GM10266 (cell line): ENCODE measurements at regions not wholly inside any gene's neighbourhood (a gene's known extent, or its start where the extent isn't known, plus 50 kb on each side); places are given as distances from the start of the nearest gene placed in this dataset.

Experiments used
- DNase-seq: peaks from one replicate; pipeline ENCODE4 v3.0.0; 2012; ENCODE audit errors: extremely low spot score
- CTCF ChIP-seq: IDR thresholded peaks from 2 replicates; pipeline ENCODE4 v1.5.1; 2012; ENCODE audit warnings: mild to moderate bottlenecking, low read depth; ENCODE audit not compliant: control insufficient read depth, insufficient read depth; ENCODE audit errors: missing control alignments

DNA sequence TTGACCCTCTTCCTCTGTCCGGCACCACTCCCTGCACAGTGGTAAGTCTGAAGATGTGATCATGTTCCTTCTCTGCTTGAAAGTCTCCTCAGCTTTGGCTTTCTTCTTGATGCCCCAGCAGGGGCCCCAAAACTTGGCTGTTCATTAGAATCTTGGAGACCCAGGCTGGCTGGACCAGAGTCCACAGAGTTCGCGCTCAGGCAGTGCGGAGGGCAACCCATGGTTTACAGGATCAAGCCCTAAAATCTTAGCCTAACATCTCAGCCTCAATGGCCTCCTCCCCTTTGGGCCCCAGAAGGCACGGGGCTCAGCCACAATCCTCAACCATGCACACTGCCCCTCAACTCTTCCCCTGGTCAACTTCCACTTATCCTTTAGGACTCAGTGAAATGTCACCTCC lies 72.9 kb upstream of the GTSF1L start:
- DNase-seq = no peak
- TF ChIP-seq CTCF = no peak

DNA sequence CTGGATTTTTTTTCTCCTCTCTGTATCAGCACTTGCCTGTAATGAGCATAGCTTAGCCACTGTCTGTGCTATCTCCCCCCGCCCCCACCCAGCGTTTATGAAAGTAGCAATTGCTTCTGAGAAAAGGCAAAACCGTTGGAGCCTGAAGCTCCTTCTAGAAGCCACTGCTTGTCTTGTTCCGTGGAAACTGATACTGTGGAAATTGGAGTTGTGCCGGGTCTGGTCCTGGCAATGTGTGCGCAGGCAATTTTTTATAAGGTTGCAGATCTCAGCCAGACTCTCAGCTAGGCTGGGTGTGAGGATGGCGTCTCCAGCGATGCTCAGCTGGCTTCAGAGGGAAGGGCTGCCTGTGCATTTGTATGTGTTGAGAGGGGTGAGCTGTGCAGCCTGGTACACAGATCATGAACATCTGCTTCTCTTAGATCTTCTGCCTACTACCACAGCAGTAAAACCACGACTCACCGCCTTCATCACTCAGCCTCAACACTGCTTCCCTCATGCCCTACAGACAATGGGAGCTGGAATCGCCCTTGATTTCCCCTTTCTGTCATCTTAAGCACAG lies 72.4 kb upstream of the GTSF1L start:
- DNase-seq = no peak

DNA sequence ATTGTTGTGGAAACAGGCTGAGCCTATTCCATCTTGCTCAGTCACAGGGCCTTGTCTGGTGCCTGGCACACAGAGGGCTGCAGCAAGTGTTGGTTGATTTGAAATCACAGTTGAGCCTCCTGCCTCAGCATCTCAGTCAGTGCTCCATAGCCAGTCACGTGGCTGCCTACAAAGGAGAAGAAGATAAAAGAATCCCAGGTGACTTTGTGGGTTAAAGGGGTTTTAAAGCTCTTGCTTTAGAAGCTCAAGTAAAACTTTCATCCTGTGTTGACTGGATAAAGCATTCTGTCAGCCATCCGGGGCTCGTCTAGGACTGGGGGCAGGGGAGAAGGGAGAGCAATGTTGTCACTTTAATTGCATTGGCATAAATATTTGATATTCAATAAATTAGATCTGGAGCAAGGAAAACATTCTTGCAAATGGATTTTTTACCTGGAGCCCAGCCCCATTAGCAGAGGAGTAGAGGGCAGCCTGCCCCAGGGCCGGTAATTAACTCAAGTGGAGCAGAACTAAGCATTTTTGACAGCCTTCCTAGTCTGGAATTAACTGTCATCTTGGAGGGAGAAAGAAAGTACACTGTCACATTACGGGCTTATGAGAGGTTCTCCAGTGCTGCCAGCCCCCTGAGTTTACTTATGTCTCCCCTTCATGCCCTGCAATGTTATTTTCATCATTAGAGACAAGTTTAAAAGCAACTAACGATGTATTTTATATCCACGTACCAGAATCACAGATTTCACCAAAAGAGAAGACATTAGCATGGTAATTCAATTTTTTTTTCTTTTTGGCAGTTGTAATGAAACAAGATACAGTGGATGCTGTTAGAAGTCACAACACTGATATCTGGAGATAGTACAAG lies 71.7 kb upstream of the GTSF1L start:
- TF ChIP-seq CTCF = no peak
- DNase-seq = no peak

More for the DNA sequence above, 72.4 kb upstream of the GTSF1L start:
- TF ChIP-seq CTCF = no peak

DNA sequence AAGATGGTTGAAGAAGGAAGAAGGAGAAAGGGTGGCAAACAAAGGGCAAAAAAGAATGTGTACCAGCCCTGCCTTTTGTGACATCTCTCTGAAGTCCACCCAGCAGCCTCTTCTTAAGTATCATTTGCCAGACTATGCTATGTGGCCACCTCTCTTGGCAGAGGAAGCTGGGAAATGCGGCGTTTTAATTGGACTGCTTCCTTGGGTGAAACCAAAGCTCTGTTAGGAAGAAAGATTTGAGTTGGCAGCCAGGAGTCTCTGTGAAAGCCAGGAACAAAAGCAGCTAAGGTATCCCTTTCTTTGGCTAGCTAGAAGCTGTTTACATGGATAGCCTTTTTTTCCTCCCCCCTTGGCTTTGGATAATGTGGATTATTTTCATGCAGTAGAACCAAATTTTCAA lies 67.5 kb upstream of the GTSF1L start:
- TF ChIP-seq CTCF = no peak
- DNase-seq = no peak

DNA sequence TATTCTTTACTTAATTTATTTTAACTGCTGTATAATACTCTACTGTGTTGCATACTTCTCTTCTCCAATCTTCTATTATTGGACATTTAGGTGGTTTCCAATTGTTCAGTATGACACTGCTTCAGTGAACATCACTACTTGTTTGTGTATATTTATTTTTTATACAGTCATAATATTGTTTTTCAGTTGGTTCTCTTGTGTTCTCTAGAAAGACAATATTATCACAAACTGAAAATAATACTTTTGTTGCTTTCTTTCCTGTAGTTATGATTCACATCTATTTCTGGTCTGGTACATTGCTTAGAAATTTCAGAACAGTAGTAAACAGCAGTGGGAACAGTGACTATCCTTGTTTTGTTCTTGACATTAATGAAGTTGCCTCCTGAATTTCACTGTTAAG lies 62.8 kb upstream of the GTSF1L start:
- peak; percentile 16 for DNase-seq
- no peak for TF ChIP-seq CTCF

DNA sequence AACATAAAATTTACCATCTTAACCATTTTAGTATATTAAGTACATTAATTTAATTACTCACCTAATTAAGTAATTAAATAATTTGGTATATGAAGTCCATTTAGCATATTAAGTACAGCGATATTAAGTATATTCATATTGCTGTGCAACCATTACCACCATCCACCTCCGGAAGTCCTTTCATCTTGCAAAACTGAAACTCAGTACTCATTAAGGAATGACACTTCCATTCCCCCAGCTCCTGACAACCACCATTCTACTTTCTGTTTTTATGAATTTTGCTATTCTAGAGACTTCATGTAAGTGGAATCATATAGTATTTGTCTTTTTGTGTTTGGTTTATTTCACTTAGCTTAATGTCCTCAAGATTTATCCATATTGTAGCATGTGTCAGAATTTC lies 61.1 kb upstream of the GTSF1L start:
- no peak for DNase-seq
- TF ChIP-seq CTCF = no peak

- no peak for TF ChIP-seq CTCF
- no peak for DNase-seq
Observed at GRCh38 chr20:43786885-43787284, 60.1 kb upstream of the GTSF1L start.
